CD4-positive, alpha-beta T cell (primary cell): ENCODE measurements at regions not wholly inside any gene's neighbourhood (a gene's known extent, or its start where the extent isn't known, plus 50 kb on each side); places are given as distances from the start of the nearest gene placed in this dataset.

Source experiments
- ATAC-seq: fragments of 200-7000 bp; cut with Tn5 transposase; one replicate; pipeline ENCODE4 v1.10.0; 2022; ENCODE audit warnings: mild to moderate bottlenecking; ENCODE audit not compliant: poor library complexity
- CTCF ChIA-PET: fragments of 350-600 bp; sonication (Branson Sonifier 250); formaldehyde crosslinking; loops from one replicate; lab custom pipeline; 2021; ENCODE audit warnings: antibody characterized with exemption, inconsistent platforms; lab: Charles Lee
- POLR2A ChIA-PET: fragments of 350-600 bp; sonication (Branson Sonifier 250); formaldehyde crosslinking; loops from one replicate; lab custom pipeline; 2021; ENCODE audit warnings: antibody characterized with exemption, inconsistent platforms; lab: Charles Lee
- DNase-seq, 14 experiments: peaks; one replicate each; pipeline ENCODE4 v3.0.0-alpha.2; 2013 to 2020; ENCODE audit warnings: mixed read lengths in 2 of 14
- H3K27ac ChIP-seq, 2 donors: one replicate each; pipeline versions ENCODE4 v1.5.1 to v1.7.0; 2013; ENCODE audit warnings: low read length in 2 of 2, low read depth in 1 of 2, mild to moderate bottlenecking in 1 of 2
- H3K27me3 ChIP-seq, 2 experiments: 1 replicate in 1 of 2; 2 replicates in 1 of 2; pipeline versions ENCODE4 v1.6.1 to v1.7.0; 2013; ENCODE audit warnings: low read length in 2 of 2, control low read depth in 1 of 2, mild to moderate bottlenecking in 1 of 2, moderate library complexity in 1 of 2; ENCODE audit not compliant: insufficient read depth in 2 of 2, control insufficient read depth in 1 of 2
- H3K36me3 ChIP-seq: one replicate; pipeline ENCODE4 v1.6.1; 2013; ENCODE audit warnings: low read length, control low read depth; ENCODE audit not compliant: insufficient read depth
- H3K4me1 ChIP-seq: one replicate; pipeline ENCODE4 v1.6.1; 2013; ENCODE audit warnings: low read length, control low read depth; ENCODE audit not compliant: insufficient read depth
- H3K4me3 ChIP-seq: one replicate; pipeline ENCODE4 v1.5.1; 2013; ENCODE audit warnings: mild to moderate bottlenecking, low read length, moderate library complexity
- H3K9me3 ChIP-seq, 2 experiments: 1 replicate in 1 of 2; 2 replicates in 1 of 2; pipeline versions ENCODE4 v1.6.1 to v1.7.0; 2013; ENCODE audit warnings: low read length in 2 of 2, mild to moderate bottlenecking in 2 of 2, control low read depth in 1 of 2, moderate library complexity in 1 of 2; ENCODE audit not compliant: control insufficient read depth in 1 of 2, insufficient read depth in 1 of 2
- H3K27ac Mint-ChIP-seq: one replicate; pipeline ENCODE4 v1.8.0; 2020; ENCODE audit warnings: mixed read lengths
- H3K27me3 Mint-ChIP-seq: one replicate; pipeline ENCODE4 v1.8.0; 2021; ENCODE audit warnings: mixed read lengths
- H3K36me3 Mint-ChIP-seq: one replicate; pipeline ENCODE4 v1.8.0; 2021; ENCODE audit warnings: low read depth, mixed read lengths
- H3K4me1 Mint-ChIP-seq: one replicate; pipeline ENCODE4 v1.8.0; 2021; ENCODE audit warnings: low read depth, mixed read lengths
- H3K4me3 Mint-ChIP-seq: one replicate; pipeline ENCODE4 v1.8.0; 2020; ENCODE audit warnings: mild to moderate bottlenecking, mixed read lengths
- H3K9me3 Mint-ChIP-seq: one replicate; pipeline ENCODE4 v1.8.0; 2020; ENCODE audit warnings: mixed read lengths
- intact Hi-C, 2 experiments: fragments of 100-400 bp; cut with DNase I in 1 of 2; cut with micrococcal nuclease in 1 of 2; formaldehyde crosslinking; loops; one replicate each; pipeline versions ENCODE4 v1.15.1 to v1.9.0; 2023 to 2025; cut with DNase I, micrococcal nuclease
- TF ChIP-seq, protein P1 (sequence below): fragments of 200-600 bp; IDR thresholded peaks from one replicate; pipeline ENCODE4 v1.8.0; 2022; ENCODE audit warnings: antibody characterized with exemption, mild to moderate bottlenecking

DNA sequence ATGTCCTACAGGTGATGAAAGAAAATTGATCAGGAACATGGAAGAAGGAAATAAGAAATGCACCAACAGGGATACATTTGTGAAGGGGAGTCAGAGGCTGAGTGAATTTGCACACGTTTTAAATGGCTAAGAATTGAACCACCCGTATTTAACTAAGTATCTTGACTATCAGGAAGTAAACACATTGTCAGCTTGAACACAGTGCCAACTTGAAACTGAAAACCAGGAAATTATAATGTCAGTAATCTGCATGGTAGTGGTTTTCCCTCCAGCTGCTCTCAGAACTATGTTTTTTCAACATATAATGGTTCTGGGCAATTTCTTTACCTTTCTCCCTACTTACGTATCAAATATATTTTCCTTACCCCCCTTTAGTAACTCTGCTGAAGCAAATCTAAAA lies 366.5 kb upstream of the POU3F2 start:
- Histone ChIP-seq H3K27me3 (no peaks in the 10 kb centered on the region), H3K27ac (no peak overlapping the region), H3K4me1 (no peaks in the 10 kb centered on the region), H3K36me3 (no peaks in the 10 kb centered on the region), H3K9me3 (peaks cover 0 to 4% of the 10 kb centered on the region in 2 experiments), H3K4me3 (no peak overlapping the region)
- TF ChIP-seq, protein P1, sequence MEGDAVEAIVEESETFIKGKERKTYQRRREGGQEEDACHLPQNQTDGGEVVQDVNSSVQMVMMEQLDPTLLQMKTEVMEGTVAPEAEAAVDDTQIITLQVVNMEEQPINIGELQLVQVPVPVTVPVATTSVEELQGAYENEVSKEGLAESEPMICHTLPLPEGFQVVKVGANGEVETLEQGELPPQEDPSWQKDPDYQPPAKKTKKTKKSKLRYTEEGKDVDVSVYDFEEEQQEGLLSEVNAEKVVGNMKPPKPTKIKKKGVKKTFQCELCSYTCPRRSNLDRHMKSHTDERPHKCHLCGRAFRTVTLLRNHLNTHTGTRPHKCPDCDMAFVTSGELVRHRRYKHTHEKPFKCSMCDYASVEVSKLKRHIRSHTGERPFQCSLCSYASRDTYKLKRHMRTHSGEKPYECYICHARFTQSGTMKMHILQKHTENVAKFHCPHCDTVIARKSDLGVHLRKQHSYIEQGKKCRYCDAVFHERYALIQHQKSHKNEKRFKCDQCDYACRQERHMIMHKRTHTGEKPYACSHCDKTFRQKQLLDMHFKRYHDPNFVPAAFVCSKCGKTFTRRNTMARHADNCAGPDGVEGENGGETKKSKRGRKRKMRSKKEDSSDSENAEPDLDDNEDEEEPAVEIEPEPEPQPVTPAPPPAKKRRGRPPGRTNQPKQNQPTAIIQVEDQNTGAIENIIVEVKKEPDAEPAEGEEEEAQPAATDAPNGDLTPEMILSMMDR: no peak
- intact Hi-C loops: no loop called here
- ChIA-PET CTCF (no interaction called here), POLR2A (no interaction called here)
- no peak overlapping the region for H3K4me3 Mint-ChIP-seq
- no peaks in the 10 kb centered on the region for H3K36me3 Mint-ChIP-seq
- ATAC-seq (no peak), DNase-seq (no peak)
- no peak overlapping the region for H3K27ac Mint-ChIP-seq
- peaks cover 13% of the 10 kb centered on the region for H3K9me3 Mint-ChIP-seq
- no peaks in the 10 kb centered on the region for H3K27me3 Mint-ChIP-seq
- H3K4me1 Mint-ChIP-seq: no peaks in the 10 kb centered on the region

DNA sequence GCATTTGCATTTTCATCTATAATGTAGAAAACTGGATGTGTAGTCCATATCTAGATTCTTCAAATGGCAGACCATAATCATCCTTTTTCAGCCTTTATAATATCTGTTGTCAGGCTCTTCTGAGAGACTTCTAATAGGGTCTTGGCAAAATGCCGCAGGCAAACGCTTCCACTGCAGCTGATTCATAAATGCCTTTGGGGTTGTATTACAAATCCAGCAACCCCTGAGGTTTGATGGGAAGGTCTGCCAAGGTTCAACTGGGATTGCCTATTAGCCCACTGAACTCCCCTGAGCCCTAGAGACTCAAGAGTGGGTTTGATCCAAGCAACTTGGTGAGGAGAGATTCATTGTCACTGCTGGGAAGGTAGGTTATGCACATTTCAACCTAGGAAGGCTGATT lies 365.2 kb upstream of the POU3F2 start:
- Histone ChIP-seq H3K4me1 (no peaks in the 10 kb centered on the region), H3K4me3 (no peak overlapping the region), H3K27ac (no peak overlapping the region), H3K36me3 (no peaks in the 10 kb centered on the region), H3K27me3 (no peaks in the 10 kb centered on the region), H3K9me3 (peaks cover 0 to 4% of the 10 kb centered on the region in 2 experiments)
- no peaks in the 10 kb centered on the region for H3K36me3 Mint-ChIP-seq
- TF ChIP-seq, protein P1: no peak
- DNase-seq (no peak), ATAC-seq (no peak)
- H3K27ac Mint-ChIP-seq: no peak overlapping the region
- POLR2A ChIA-PET: no interaction called here
- H3K27me3 Mint-ChIP-seq: no peaks in the 10 kb centered on the region
- H3K9me3 Mint-ChIP-seq: peaks cover 13% of the 10 kb centered on the region
- no peaks in the 10 kb centered on the region for H3K4me1 Mint-ChIP-seq
- intact Hi-C loops: no loop called here
- CTCF ChIA-PET: no interaction called here
- no peak overlapping the region for H3K4me3 Mint-ChIP-seq

GRCh38 chr6:98470821-98471220 lies 363.6 kb upstream of the POU3F2 start:
- Mint-ChIP-seq H3K4me3 (no peak overlapping the region), H3K27me3 (no peaks in the 10 kb centered on the region), H3K36me3 (no peaks in the 10 kb centered on the region), H3K4me1 (no peaks in the 10 kb centered on the region), H3K27ac (no peak overlapping the region), H3K9me3 (peaks cover 13% of the 10 kb centered on the region)
- Histone ChIP-seq H3K4me1 (no peaks in the 10 kb centered on the region), H3K27ac (no peak overlapping the region), H3K4me3 (no peak overlapping the region), H3K27me3 (no peaks in the 10 kb centered on the region), H3K9me3 (peaks cover 0 to 4% of the 10 kb centered on the region in 2 experiments), H3K36me3 (no peaks in the 10 kb centered on the region)
- no peak for DNase-seq
- intact Hi-C loops: no loop called here
- ATAC-seq: no peak
- TF ChIP-seq, protein P1: no peak
- ChIA-PET POLR2A (no interaction called here), CTCF (no interaction called here)
